H1 (cell line): ENCODE measurements at regions not wholly inside any gene's neighbourhood (a gene's known extent, or its start where the extent isn't known, plus 50 kb on each side); places are given as distances from the start of the nearest gene placed in this dataset.

Experiments used
- CTCF ChIA-PET: fragments of 300-600 bp; sonication (Branson Sonifier 250); formaldehyde crosslinking; loops from one replicate; lab custom pipeline; 2021; ENCODE audit not compliant: partially characterized antibody; lab: Charles Lee
- POLR2A ChIA-PET: fragments of 300-600 bp; sonication (Branson Sonifier 250); formaldehyde crosslinking; loops from one replicate; lab custom pipeline; 2021; ENCODE audit warnings: inconsistent platforms; ENCODE audit not compliant: partially characterized antibody; lab: Charles Lee
- DNase-seq, 2 experiments: peaks; one replicate each; pipeline versions ENCODE4 v3.0.0 to v3.0.0-alpha.2; 2010 to 2022; ENCODE audit warnings: low spot score in 2 of 2, low read depth in 1 of 2, mixed read lengths in 1 of 2
- FAIRE-seq: peaks from 2 replicates; lab custom pipeline; 2011; peaks lifted over from hg19 to GRCh38; lab: Jason Lieb, UNC
- H2AFZ ChIP-seq: 2 replicates; pipeline ENCODE4 v1.8.1; 2012; ENCODE audit warnings: low read length, inconsistent platforms
- H2AK5ac ChIP-seq: 2 replicates; pipeline ENCODE4 v1.6.1; 2013; ENCODE audit warnings: low read depth, low read length
- H2BK120ac ChIP-seq: replicated peaks from 2 replicates; pipeline ENCODE3; 2013; ENCODE audit warnings: low read depth, low read length, inconsistent platforms
- H2BK12ac ChIP-seq: 2 replicates; pipeline ENCODE4 v1.6.1; 2013; ENCODE audit warnings: low read depth, low read length
- H2BK15ac ChIP-seq: 2 replicates; pipeline ENCODE4 v1.6.1; 2013; ENCODE audit warnings: low read length
- H2BK20ac ChIP-seq: 2 replicates; pipeline ENCODE4 v1.6.1; 2013; ENCODE audit warnings: low read length
- H2BK5ac ChIP-seq: 2 replicates; pipeline ENCODE4 v1.6.1; 2013; ENCODE audit warnings: low read depth, low read length
- H3K14ac ChIP-seq: 2 replicates; pipeline ENCODE4 v1.6.1; 2013; ENCODE audit warnings: inconsistent platforms; ENCODE audit not compliant: insufficient read length
- H3K18ac ChIP-seq: 2 replicates; pipeline ENCODE4 v1.6.1; 2013; ENCODE audit warnings: low read length; ENCODE audit errors: extremely low read depth
- H3K23ac ChIP-seq: 2 replicates; pipeline ENCODE4 v1.6.1; 2013; ENCODE audit warnings: inconsistent platforms; ENCODE audit not compliant: insufficient read length
- H3K23me2 ChIP-seq: 2 replicates; pipeline ENCODE4 v1.6.1; 2013; ENCODE audit warnings: low read depth, low read length
- H3K27ac ChIP-seq: 2 replicates; pipeline ENCODE4 v1.6.1; 2011; ENCODE audit warnings: low read depth, low read length, inconsistent platforms
- H3K27me3 ChIP-seq, 4 experiments: replicated peaks in 1 of 4; 1 replicate in 1 of 4; 2 replicates in 3 of 4; pipeline versions ENCODE4 v1.6.1 to v1.8.1; 2011 to 2013; ENCODE audit warnings: low read length in 3 of 4, mild to moderate bottlenecking in 3 of 4, inconsistent platforms in 2 of 4, mixed read lengths in 2 of 4, moderate library complexity in 1 of 4; ENCODE audit not compliant: control insufficient read depth in 3 of 4, insufficient read depth in 3 of 4; ENCODE audit errors: extremely low read depth in 1 of 4
- H3K36me3 ChIP-seq, 4 experiments: 2 replicates each; pipeline versions ENCODE4 v1.6.1 to v1.8.1; 2011 to 2013; ENCODE audit warnings: mild to moderate bottlenecking in 4 of 4, low read length in 3 of 4, moderate library complexity in 2 of 4, control low read depth in 1 of 4, inconsistent platforms in 1 of 4; ENCODE audit not compliant: insufficient read depth in 4 of 4, control insufficient read depth in 2 of 4
- H3K4ac ChIP-seq: replicated peaks from 2 replicates; pipeline ENCODE3; 2013; ENCODE audit warnings: low read length, low read depth, mixed read lengths, inconsistent platforms; ENCODE audit not compliant: insufficient read length
- H3K4me1 ChIP-seq, 4 experiments: replicated peaks in 1 of 4; 1 replicate in 1 of 4; 2 replicates in 3 of 4; pipeline versions ENCODE4 v1.6.1 to v1.8.1; 2011 to 2013; ENCODE audit warnings: low read length in 3 of 4, inconsistent platforms in 2 of 4, mixed read lengths in 1 of 4; ENCODE audit not compliant: insufficient read depth in 4 of 4, control insufficient read depth in 3 of 4
- H3K4me2 ChIP-seq, 2 experiments: 2 replicates each; pipeline versions ENCODE4 v1.6.1 to v1.8.1; 2011 to 2013; ENCODE audit warnings: low read depth in 2 of 2, low read length in 2 of 2, control low read depth in 1 of 2, inconsistent platforms in 1 of 2, mild to moderate bottlenecking in 1 of 2; ENCODE audit not compliant: insufficient read depth in 1 of 2
- H3K4me3 ChIP-seq, 4 experiments: fragments of 200-600, 300-600 bp in 1 of 4; sonication (generic), shearing (Covaris generic), sonication (Bioruptor Twin) in 1 of 4; 2 replicates each; pipeline versions ENCODE4 v1.5.1 to v1.8.1; 2011 to 2016; ENCODE audit warnings: low read length in 4 of 4, low read depth in 3 of 4, control low read depth in 2 of 4, inconsistent platforms in 2 of 4, mild to moderate bottlenecking in 2 of 4, mixed read lengths in 1 of 4, moderate library complexity in 1 of 4; ENCODE audit not compliant: insufficient read depth in 2 of 4; ENCODE audit errors: extremely low read depth in 1 of 4
- H3K56ac ChIP-seq: replicated peaks from 2 replicates; pipeline ENCODE3; 2013; ENCODE audit warnings: low read depth, mild to moderate bottlenecking, mixed read lengths, low read length, inconsistent platforms; ENCODE audit not compliant: insufficient read length
- H3K79me1 ChIP-seq: 2 replicates; pipeline ENCODE4 v1.6.1; 2013; ENCODE audit warnings: low read depth, low read length, control low read depth
- H3K79me2 ChIP-seq, 2 experiments: 2 replicates each; pipeline versions ENCODE4 v1.6.1 to v1.8.1; 2012 to 2013; ENCODE audit warnings: low read length in 2 of 2, mild to moderate bottlenecking in 2 of 2, inconsistent platforms in 1 of 2; ENCODE audit not compliant: insufficient read depth in 2 of 2, control insufficient read depth in 1 of 2
- H3K9ac ChIP-seq, 4 experiments: replicated peaks in 1 of 4; 1 replicate in 1 of 4; 2 replicates in 3 of 4; pipeline versions ENCODE4 v1.6.1 to v1.8.1; 2011 to 2013; ENCODE audit warnings: low read depth in 3 of 4, low read length in 3 of 4, control low read depth in 2 of 4, mild to moderate bottlenecking in 2 of 4, moderate library complexity in 2 of 4, inconsistent platforms in 1 of 4; ENCODE audit errors: extremely low read depth in 1 of 4
- H3K9me3 ChIP-seq, 2 experiments: 2 replicates each; pipeline versions ENCODE4 v1.6.1 to v1.8.1; 2012 to 2013; ENCODE audit warnings: mild to moderate bottlenecking in 2 of 2, moderate library complexity in 2 of 2, control low read depth in 1 of 2, inconsistent platforms in 1 of 2, low read depth in 1 of 2, low read length in 1 of 2, mixed read lengths in 1 of 2; ENCODE audit not compliant: insufficient read depth in 2 of 2
- H4K20me1 ChIP-seq, 2 experiments: replicated peaks in 1 of 2; 2 replicates each; pipeline versions ENCODE3 to v1.8.1; 2011 to 2013; ENCODE audit warnings: inconsistent platforms in 2 of 2, low read length in 2 of 2, mild to moderate bottlenecking in 1 of 2; ENCODE audit not compliant: insufficient read depth in 2 of 2, control insufficient read depth in 1 of 2
- H4K5ac ChIP-seq: 2 replicates; pipeline ENCODE4 v1.6.1; 2013; ENCODE audit warnings: low read length, low read depth, mixed read lengths, inconsistent platforms; ENCODE audit not compliant: insufficient read length
- H4K8ac ChIP-seq: 2 replicates; pipeline ENCODE4 v1.8.0; 2013; ENCODE audit warnings: mild to moderate bottlenecking, moderate library complexity, low read length, inconsistent platforms; ENCODE audit not compliant: insufficient read depth; ENCODE audit errors: extremely low read depth
- H4K91ac ChIP-seq: replicated peaks from 2 replicates; pipeline ENCODE3; 2013; ENCODE audit warnings: low read length, mixed read lengths, inconsistent platforms; ENCODE audit not compliant: insufficient read length
- KDM4A ChIP-seq: IDR thresholded peaks from one replicate; pipeline ENCODE4 v1.7.1; 2012; ENCODE audit warnings: low read depth, mild to moderate bottlenecking, moderate library complexity, low read length, inconsistent platforms; ENCODE audit not compliant: severe bottlenecking

DNA sequence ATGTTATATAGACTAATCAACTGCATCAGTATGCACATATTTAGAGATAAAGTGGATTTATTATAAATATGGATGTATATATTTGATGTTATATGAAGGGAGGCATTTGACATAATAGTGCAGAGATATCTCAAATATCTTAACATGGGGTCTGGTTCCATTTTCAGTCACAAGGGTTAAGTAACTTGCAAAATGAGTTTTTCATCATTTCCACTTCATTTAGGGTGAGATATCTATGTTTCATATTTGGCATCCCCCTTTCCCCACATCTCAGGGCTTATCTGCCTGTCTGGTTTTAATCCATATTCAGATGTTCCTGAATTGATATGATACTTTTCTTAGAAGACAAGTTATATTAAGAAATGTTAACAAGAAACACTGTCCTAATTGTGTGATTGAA lies 2141.2 kb downstream of the PCDH9 start:
- Histone ChIP-seq H2BK120ac (no peak overlapping the region), H3K18ac (no peak overlapping the region), H3K4ac (no peak overlapping the region), H2BK15ac (no peak overlapping the region), H3K14ac (no peak overlapping the region), H3K79me1 (no peaks in the 10 kb centered on the region)
- no peak for DNase-seq
- TF ChIP-seq KDM4A: no peak
- TF ChIP-seq, all 59 proteins: peak for 0
- no peak overlapping the region for H3K4me2 ChIP-seq
- H3K4me3 ChIP-seq: no peak overlapping the region
- H3K9ac ChIP-seq: no peak overlapping the region
- ChIA-PET POLR2A (no interaction called here), CTCF (no interaction called here)
- no peak overlapping the region for H3K23ac ChIP-seq
- H3K9me3 ChIP-seq: no peaks in the 10 kb centered on the region; a peak in 1 of 4 replicates
- no peak overlapping the region for H2BK20ac ChIP-seq
- no peak overlapping the region for H2BK12ac ChIP-seq
- no peak overlapping the region for H2AFZ ChIP-seq
- peaks cover 0 to 1% (median 0%) of the 10 kb centered on the region in 4 experiments; a peak in 1 of 7 replicates for H3K27me3 ChIP-seq
- no peak overlapping the region for H3K27ac ChIP-seq
- H2AK5ac ChIP-seq: no peak overlapping the region
- H4K5ac ChIP-seq: no peak overlapping the region
- FAIRE-seq: no peak
- no peak overlapping the region for H3K56ac ChIP-seq
- no peaks in the 10 kb centered on the region for H3K23me2 ChIP-seq
- H2BK5ac ChIP-seq: no peak overlapping the region
- no peak overlapping the region for H4K91ac ChIP-seq
- H3K36me3 ChIP-seq: no peaks in the 10 kb centered on the region
- no peaks in the 10 kb centered on the region for H4K20me1 ChIP-seq
- H3K4me1 ChIP-seq: no peaks in the 10 kb centered on the region
- no peak overlapping the region for H4K8ac ChIP-seq
- no peaks in the 10 kb centered on the region for H3K79me2 ChIP-seq
